ENCODE measurements at regions not wholly inside any gene's neighbourhood (a gene's known extent, or its start where the extent isn't known, plus 50 kb on each side); places are given as distances from the start of the nearest gene placed in this dataset.

GRCh38 chrX:130556951-130557350, 155.2 kb downstream of the RBMX2 start:
- Histone ChIP-seq H3K4me1 (no peaks in the 10 kb centered on the region), H3K9me3 (no peaks in the 10 kb centered on the region), H3K36me3 (no peaks in the 10 kb centered on the region), H3K27ac (no peak overlapping the region), H3K27me3 (replicated peaks in 1 of 7) (no peaks in the 10 kb centered on the region), H3K4me3 (no peak overlapping the region)
- TF ChIP-seq POLR2A (IDR thresholded peaks at IDR 0.05) = no peak
- no peak for TF ChIP-seq CTCF (IDR thresholded peaks at IDR 0.05 in 8 of 11, conservative IDR thresholded peaks at IDR 0.05 in 3 of 11)
- TF ChIP-seq POLR2AphosphoS5 (IDR thresholded peaks at IDR 0.05) = no peak
- intact Hi-C loops (cut with DNase I; ENCODE audit: low total_unique reads) = no loop called here
- DNase-seq = no peak
- WGBS, 5 donors = 67 to 100% (median 81%) methylated on average over 1 of the region's 1 CpG

GRCh38 chrX:130560544-130560943, 158.8 kb downstream of the RBMX2 start:
- Histone ChIP-seq H3K9me3 (no peaks in the 10 kb centered on the region), H3K36me3 (no peaks in the 10 kb centered on the region), H3K4me1 (no peaks in the 10 kb centered on the region), H3K27me3 (replicated peaks in 1 of 7) (no peaks in the 10 kb centered on the region), H3K4me3 (no peak overlapping the region), H3K27ac (no peak overlapping the region)
- intact Hi-C loops (cut with DNase I; ENCODE audit: low total_unique reads) = no loop called here
- DNase-seq = no peak
- no peak for TF ChIP-seq POLR2AphosphoS5 (IDR thresholded peaks at IDR 0.05)
- no peak for TF ChIP-seq CTCF (IDR thresholded peaks at IDR 0.05 in 8 of 11, conservative IDR thresholded peaks at IDR 0.05 in 3 of 11)
- no peak for TF ChIP-seq POLR2A (IDR thresholded peaks at IDR 0.05)
- WGBS, 5 donors = 73 to 89% (median 83%) methylated on average over 4 to 5 of the region's 5 CpGs

GRCh38 chrX:130561930-130562329, 160.1 kb downstream of the RBMX2 start:
- no peaks in the 10 kb centered on the region for H3K4me1 ChIP-seq
- no peak overlapping the region for H3K4me3 ChIP-seq
- H3K9me3 ChIP-seq = no peaks in the 10 kb centered on the region
- no peak for TF ChIP-seq CTCF (IDR thresholded peaks at IDR 0.05 in 8 of 11, conservative IDR thresholded peaks at IDR 0.05 in 3 of 11)
- no peak for TF ChIP-seq POLR2AphosphoS5 (IDR thresholded peaks at IDR 0.05)
- no peak for TF ChIP-seq POLR2A (IDR thresholded peaks at IDR 0.05)
- H3K36me3 ChIP-seq = no peaks in the 10 kb centered on the region
- H3K27me3 ChIP-seq (replicated peaks in 1 of 7) = no peaks in the 10 kb centered on the region
- 64 to 97% (median 80%) methylated on average over 1 of the region's 1 CpG for WGBS, 5 donors
- intact Hi-C loops (cut with DNase I; ENCODE audit: low total_unique reads) = no loop called here
- no peak for DNase-seq
- no peak overlapping the region for H3K27ac ChIP-seq

- Histone ChIP-seq H3K27ac (no peak overlapping the region), H3K4me1 (no peaks in the 10 kb centered on the region), H3K4me3 (no peak overlapping the region), H3K27me3 (replicated peaks in 1 of 7) (no peaks in the 10 kb centered on the region), H3K9me3 (no peaks in the 10 kb centered on the region), H3K36me3 (no peaks in the 10 kb centered on the region)
- WGBS, 5 donors = 64 to 96% (median 86%) methylated on average over 2 of the region's 2 CpGs
- no peak for DNase-seq
- no peak for TF ChIP-seq POLR2AphosphoS5 (IDR thresholded peaks at IDR 0.05)
- no peak for TF ChIP-seq POLR2A (IDR thresholded peaks at IDR 0.05)
- TF ChIP-seq CTCF (IDR thresholded peaks at IDR 0.05 in 8 of 11, conservative IDR thresholded peaks at IDR 0.05 in 3 of 11) = no peak
- intact Hi-C loops (cut with DNase I; ENCODE audit: low total_unique reads) = no loop called here
Measured at GRCh38 chrX:130563476-130563875, 161.7 kb downstream of the RBMX2 start.

Data from spleen (tissue), 11 donors.